ENCODE measurements at regions not wholly inside any gene's neighbourhood (a gene's known extent, or its start where the extent isn't known, plus 50 kb on each side); places are given as distances from the start of the nearest gene placed in this dataset.
"Not testable (repeated sequence)": the region's sequence is repeated elsewhere in the genome, so short reads cannot be mapped to it uniquely, and the experiment has no call there.

- peaks cover 2% of the 10 kb centered on the region for H3K9me3 Mint-ChIP-seq (ENCODE audit: insufficient read depth)
- Histone ChIP-seq H3K9me3 (ENCODE audit: control extremely low read depth in 1 of 3, control insufficient read depth in 2 of 3, insufficient read depth in 1 of 3, low read length in 2 of 3) (no peaks in the 10 kb centered on the region), H3K9ac (ENCODE audit: low read length) (no peak overlapping the region), H3K27ac (ENCODE audit: low read length in 2 of 2) (no peak overlapping the region), H3K27me3 (replicated peaks in 1 of 4; ENCODE audit: control extremely low read depth in 1 of 4, control insufficient read depth in 3 of 4, insufficient read depth in 4 of 4, low read length in 3 of 4) (no peaks in the 10 kb centered on the region), H4K20me1 (ENCODE audit: control insufficient read depth, insufficient read depth, low read length, poor library complexity, severe bottlenecking) (no peaks in the 10 kb centered on the region), H3K4me1 (ENCODE audit: control insufficient read depth in 2 of 2, insufficient read depth in 2 of 2, low read length in 2 of 2) (no peaks in the 10 kb centered on the region), H2AFZ (ENCODE audit: insufficient read depth, low read depth, low read length, poor library complexity, severe bottlenecking) (no peak overlapping the region), H3K79me2 (ENCODE audit: control insufficient read depth, insufficient read depth, low read length) (no peaks in the 10 kb centered on the region), H3K36me3 (replicated peaks in 1 of 2; ENCODE audit: control extremely low read depth in 1 of 2, control insufficient read depth in 1 of 2, extremely low read depth in 1 of 2, insufficient read depth in 2 of 2, low read length in 1 of 2) (no peaks in the 10 kb centered on the region), H3K4me2 (replicated peaks; ENCODE audit: low read depth, low read length, poor library complexity, severe bottlenecking) (no peak overlapping the region), H3K4me3 (ENCODE audit: control extremely low read depth in 1 of 5, extremely low read depth in 1 of 5, insufficient read depth in 1 of 5, low read depth in 2 of 5, low read length in 4 of 5) (no peak overlapping the region)
- WGBS (ENCODE audit: insufficient coverage), result 36% methylated on average over 1 of the region's 7 CpGs
- ChIA-PET CTCF (no interaction called here), POLR2A (no interaction called here)
- DNase-seq (no peak), ATAC-seq (ENCODE audit: low read depth) (no peak)
- no peaks in the 10 kb centered on the region for H3K27me3 Mint-ChIP-seq
- intact Hi-C loops (cut with micrococcal nuclease), result no loop called here
- H3K4me3 Mint-ChIP-seq, result no peak overlapping the region
- TF ChIP-seq EZH2 (IDR thresholded peaks at IDR 0.05; ENCODE audit: borderline replicate concordance, insufficient read depth, low read depth, low read length, poor library complexity, severe bottlenecking) (no peak), CTCF (IDR thresholded peaks at IDR 0.05) (no peak)
- no peak overlapping the region for H3K27ac Mint-ChIP-seq
- no peaks in the 10 kb centered on the region for H3K4me1 Mint-ChIP-seq
These were observed 650.9 kb upstream of the SEMA6D start for GRCh38 chr15:47066392-47066791.

- POLR2A ChIA-PET; ATAC-seq (ENCODE audit: low read depth); intact Hi-C loops (cut with micrococcal nuclease): not testable (repeated sequence)
These were observed 639.5 kb upstream of the SEMA6D start for GRCh38 chr15:47077846-47078245.

More at GRCh38 chr15:47077846-47078245, 639.5 kb upstream of the SEMA6D start:
- H3K4me1 Mint-ChIP-seq; DNase-seq; H4K20me1 ChIP-seq (ENCODE audit: control insufficient read depth, insufficient read depth, low read length, poor library complexity, severe bottlenecking); H3K9me3 ChIP-seq (ENCODE audit: control extremely low read depth in 1 of 3, control insufficient read depth in 2 of 3, insufficient read depth in 1 of 3, low read length in 2 of 3); H3K27ac Mint-ChIP-seq; H3K27ac ChIP-seq (ENCODE audit: low read length in 2 of 2); H3K4me2 ChIP-seq (replicated peaks; ENCODE audit: low read depth, low read length, poor library complexity, severe bottlenecking); CTCF ChIA-PET; H3K4me3 ChIP-seq (ENCODE audit: control extremely low read depth in 1 of 5, extremely low read depth in 1 of 5, insufficient read depth in 1 of 5, low read depth in 2 of 5, low read length in 4 of 5); H2AFZ ChIP-seq (ENCODE audit: insufficient read depth, low read depth, low read length, poor library complexity, severe bottlenecking); H3K79me2 ChIP-seq (ENCODE audit: control insufficient read depth, insufficient read depth, low read length); H3K4me3 Mint-ChIP-seq; H3K4me1 ChIP-seq (ENCODE audit: control insufficient read depth in 2 of 2, insufficient read depth in 2 of 2, low read length in 2 of 2); H3K27me3 Mint-ChIP-seq; H3K27me3 ChIP-seq (replicated peaks in 1 of 4; ENCODE audit: control extremely low read depth in 1 of 4, control insufficient read depth in 3 of 4, insufficient read depth in 4 of 4, low read length in 3 of 4); H3K9ac ChIP-seq (ENCODE audit: low read length); H3K36me3 ChIP-seq (replicated peaks in 1 of 2; ENCODE audit: control extremely low read depth in 1 of 2, control insufficient read depth in 1 of 2, extremely low read depth in 1 of 2, insufficient read depth in 2 of 2, low read length in 1 of 2); H3K9me3 Mint-ChIP-seq (ENCODE audit: insufficient read depth): not testable (repeated sequence)
- no CpG with 5 or more reads among the region's 4 CpGs for WGBS (ENCODE audit: insufficient coverage)

Data from B cell (primary cell).